K562 (cell line): ENCODE measurements at regions not wholly inside any gene's neighbourhood (a gene's known extent, or its start where the extent isn't known, plus 50 kb on each side); places are given as distances from the start of the nearest gene placed in this dataset.

Source experiments
- ARID1B ChIP-seq: fragments of 450-650 bp; IDR thresholded peaks from 2 replicates; pipeline ENCODE4 v1.6.1; 2016; ENCODE audit warnings: antibody characterized with exemption, mild to moderate bottlenecking, inconsistent platforms
- CHD2 ChIP-seq: IDR thresholded peaks from 2 replicates; pipeline ENCODE4 v1.6.1; 2011; ENCODE audit warnings: low read depth, low read length
- DPF2 ChIP-seq: fragments of 450-650 bp; IDR thresholded peaks from 2 replicates; pipeline ENCODE4 v1.6.1; 2016
- FOXP1 ChIP-seq: sonication (generic); formaldehyde crosslinking; IDR thresholded peaks from 2 replicates; pipeline ENCODE4 v1.8.0; 2022; ENCODE audit warnings: mild to moderate bottlenecking, missing genetic modification reagents
- GTF2A2 ChIP-seq: IDR thresholded peaks from 2 replicates; pipeline ENCODE4 v1.6.1; 2016; ENCODE audit warnings: mild to moderate bottlenecking, missing genetic modification characterization, missing compliant biosample characterization
- GTF2F1 ChIP-seq: IDR thresholded peaks from 2 replicates; pipeline ENCODE4 v1.6.1; 2011; ENCODE audit warnings: low read depth, low read length, improper control_type of control experiment
- HMGN3 ChIP-seq: IDR thresholded peaks from 2 replicates; pipeline ENCODE4 v1.6.1; 2011; ENCODE audit warnings: borderline replicate concordance, low read depth, mild to moderate bottlenecking, mixed read lengths, low read length; ENCODE audit not compliant: insufficient read length; ENCODE audit errors: extremely low read depth
- MAFG ChIP-seq: fragments of 450-650 bp; conservative IDR thresholded peaks from 2 replicates; pipeline ENCODE4 v1.6.1; 2016; ENCODE audit warnings: missing genetic modification characterization, missing compliant biosample characterization
- MTF1 ChIP-seq: fragments of 250-450 bp; sonication (Bioruptor Pico); IDR thresholded peaks from 2 replicates; pipeline ENCODE4 v1.9.0; 2021; ENCODE audit warnings: moderate library complexity, mild to moderate bottlenecking, inconsistent platforms, borderline replicate concordance
- PCBP2 ChIP-seq: fragments of 200-400 bp; formaldehyde crosslinking; IDR thresholded peaks from 2 replicates; pipeline ENCODE4 v1.6.1; 2018; ENCODE audit warnings: low read length, low read depth, mild to moderate bottlenecking, moderate library complexity; ENCODE audit not compliant: poor library complexity, severe bottlenecking
- POLR2B ChIP-seq: fragments of 450-650 bp; IDR thresholded peaks from 2 replicates; pipeline ENCODE4 v1.6.1; 2018; ENCODE audit warnings: low read depth; ENCODE audit not compliant: partially characterized antibody
- PTTG1 ChIP-seq: fragments of 450-650 bp; IDR thresholded peaks from 2 replicates; pipeline ENCODE4 v1.6.1; 2016; ENCODE audit warnings: low read depth, mild to moderate bottlenecking, missing genetic modification characterization, missing compliant biosample characterization
- TBP ChIP-seq: optimal IDR thresholded peaks from 2 replicates; pipeline ENCODE3; 2011; ENCODE audit warnings: low read depth, low read length, improper control_type of control experiment
- THRA ChIP-seq: fragments of 450-650 bp; IDR thresholded peaks from 2 replicates; pipeline ENCODE4 v1.6.1; 2017; ENCODE audit warnings: mild to moderate bottlenecking, moderate library complexity
- ZNF143 ChIP-seq: sonication (generic); formaldehyde crosslinking; IDR thresholded peaks from 2 replicates; pipeline ENCODE4 v1.9.0; 2022; ENCODE audit warnings: mild to moderate bottlenecking, missing genetic modification reagents
- ZNF311 ChIP-seq: fragments of 250-450 bp; sonication (Bioruptor Pico); IDR thresholded peaks from 2 replicates; pipeline ENCODE4 v1.4.0; 2020; ENCODE audit warnings: mild to moderate bottlenecking, moderate library complexity
- ZNF408 ChIP-seq: fragments of 250-450 bp; sonication (Bioruptor Pico); IDR thresholded peaks from 2 replicates; pipeline ENCODE4 v1.4.0; 2020; ENCODE audit warnings: low read depth, mild to moderate bottlenecking, moderate library complexity
- ZNF512 ChIP-seq: IDR thresholded peaks from 2 replicates; pipeline ENCODE4 v1.6.1; 2016; ENCODE audit warnings: missing genetic modification characterization, missing compliant biosample characterization
- TF ChIP-seq, protein P1 (sequence below), 2 experiments: fragments of 150-350 bp in 1 of 2; IDR thresholded peaks; 2 replicates each; pipeline ENCODE4 v1.6.1; 2012 to 2016; ENCODE audit warnings: low read depth in 2 of 2, low read length in 2 of 2, mild to moderate bottlenecking in 1 of 2, moderate library complexity in 1 of 2
- TF ChIP-seq, protein P2 (sequence below): fragments of 200-800 bp; sonication (Bioruptor generic); IDR thresholded peaks from 2 replicates; pipeline ENCODE4 v1.6.1; 2017; ENCODE audit warnings: missing genetic modification characterization, missing compliant biosample characterization

- TF ChIP-seq, protein P1, sequence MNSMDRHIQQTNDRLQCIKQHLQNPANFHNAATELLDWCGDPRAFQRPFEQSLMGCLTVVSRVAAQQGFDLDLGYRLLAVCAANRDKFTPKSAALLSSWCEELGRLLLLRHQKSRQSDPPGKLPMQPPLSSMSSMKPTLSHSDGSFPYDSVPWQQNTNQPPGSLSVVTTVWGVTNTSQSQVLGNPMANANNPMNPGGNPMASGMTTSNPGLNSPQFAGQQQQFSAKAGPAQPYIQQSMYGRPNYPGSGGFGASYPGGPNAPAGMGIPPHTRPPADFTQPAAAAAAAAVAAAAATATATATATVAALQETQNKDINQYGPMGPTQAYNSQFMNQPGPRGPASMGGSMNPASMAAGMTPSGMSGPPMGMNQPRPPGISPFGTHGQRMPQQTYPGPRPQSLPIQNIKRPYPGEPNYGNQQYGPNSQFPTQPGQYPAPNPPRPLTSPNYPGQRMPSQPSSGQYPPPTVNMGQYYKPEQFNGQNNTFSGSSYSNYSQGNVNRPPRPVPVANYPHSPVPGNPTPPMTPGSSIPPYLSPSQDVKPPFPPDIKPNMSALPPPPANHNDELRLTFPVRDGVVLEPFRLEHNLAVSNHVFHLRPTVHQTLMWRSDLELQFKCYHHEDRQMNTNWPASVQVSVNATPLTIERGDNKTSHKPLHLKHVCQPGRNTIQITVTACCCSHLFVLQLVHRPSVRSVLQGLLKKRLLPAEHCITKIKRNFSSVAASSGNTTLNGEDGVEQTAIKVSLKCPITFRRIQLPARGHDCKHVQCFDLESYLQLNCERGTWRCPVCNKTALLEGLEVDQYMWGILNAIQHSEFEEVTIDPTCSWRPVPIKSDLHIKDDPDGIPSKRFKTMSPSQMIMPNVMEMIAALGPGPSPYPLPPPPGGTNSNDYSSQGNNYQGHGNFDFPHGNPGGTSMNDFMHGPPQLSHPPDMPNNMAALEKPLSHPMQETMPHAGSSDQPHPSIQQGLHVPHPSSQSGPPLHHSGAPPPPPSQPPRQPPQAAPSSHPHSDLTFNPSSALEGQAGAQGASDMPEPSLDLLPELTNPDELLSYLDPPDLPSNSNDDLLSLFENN (IDR thresholded peaks at IDR 0.05; ENCODE audit: low read depth in 2 of 2, low read length in 2 of 2): no peak
- TF ChIP-seq DPF2 (no peak), POLR2B (no peak), ZNF311 (no peak; the same call in 1 of the 2 replicates), TBP (peak; percentile 99), GTF2F1 (no peak), PTTG1 (tag) (no peak), MTF1 (CRISPR knock-in tag) (no peak), FOXP1 (CRISPR knock-in tag) (no peak), ZNF143 (no peak), ZNF512 (tag) (no peak), GTF2A2 (tag) (no peak), MAFG (tag) (no peak), HMGN3 (no peak), ZNF408 (CRISPR knock-in tag) (no peak), THRA (no peak), ARID1B (0 out of 2 replicates have a peak, but pooled peaks have one; percentile 25), CHD2 (peak; percentile 41; the same call in 1 of the 2 replicates), PCBP2 (no peak)
- TF ChIP-seq, protein P2, sequence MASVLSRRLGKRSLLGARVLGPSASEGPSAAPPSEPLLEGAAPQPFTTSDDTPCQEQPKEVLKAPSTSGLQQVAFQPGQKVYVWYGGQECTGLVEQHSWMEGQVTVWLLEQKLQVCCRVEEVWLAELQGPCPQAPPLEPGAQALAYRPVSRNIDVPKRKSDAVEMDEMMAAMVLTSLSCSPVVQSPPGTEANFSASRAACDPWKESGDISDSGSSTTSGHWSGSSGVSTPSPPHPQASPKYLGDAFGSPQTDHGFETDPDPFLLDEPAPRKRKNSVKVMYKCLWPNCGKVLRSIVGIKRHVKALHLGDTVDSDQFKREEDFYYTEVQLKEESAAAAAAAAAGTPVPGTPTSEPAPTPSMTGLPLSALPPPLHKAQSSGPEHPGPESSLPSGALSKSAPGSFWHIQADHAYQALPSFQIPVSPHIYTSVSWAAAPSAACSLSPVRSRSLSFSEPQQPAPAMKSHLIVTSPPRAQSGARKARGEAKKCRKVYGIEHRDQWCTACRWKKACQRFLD (CRISPR knock-in tag): no peak; the same call in 1 of the 2 replicates
These were observed 52.2 kb upstream of the BTN3A2 start (continued) for GRCh38 chr6:26312501-26313397.
